ENCODE measurements at regions not wholly inside any gene's neighbourhood (a gene's known extent, or its start where the extent isn't known, plus 50 kb on each side); places are given as distances from the start of the nearest gene placed in this dataset.

GRCh38 chr3:160126051-160126450 is 99.2 kb upstream of the C3orf80 start:
- DNase-seq (no peak), ATAC-seq (no peak)
- Histone ChIP-seq H3K4me1 (no peaks in the 10 kb centered on the region), H3K9me3 (no peaks in the 10 kb centered on the region), H3K4me3 (no peak overlapping the region), H3K36me3 (no peaks in the 10 kb centered on the region), H3K27ac (no peak overlapping the region), H3K27me3 (no peaks in the 10 kb centered on the region)
- intact Hi-C loops (cut with DNase I; ENCODE audit: low total_unique reads) = no loop called here
- TF ChIP-seq POLR2A (IDR thresholded peaks at IDR 0.05) = no peak
- TF ChIP-seq CTCF (IDR thresholded peaks at IDR 0.05 in 4 of 5, conservative IDR thresholded peaks at IDR 0.05 in 1 of 5) = no peak
- in situ Hi-C loops (cut with MboI; ENCODE audit: low sequenced_read_pairs in 4 of 4) = no loop called here

- TF ChIP-seq CTCF (IDR thresholded peaks at IDR 0.05 in 4 of 5, conservative IDR thresholded peaks at IDR 0.05 in 1 of 5) (no peak), POLR2A (IDR thresholded peaks at IDR 0.05) (no peak)
- no peak for ATAC-seq
- Histone ChIP-seq H3K27me3 (no peaks in the 10 kb centered on the region), H3K36me3 (no peaks in the 10 kb centered on the region), H3K4me1 (no peaks in the 10 kb centered on the region), H3K4me3 (no peak overlapping the region), H3K9me3 (no peaks in the 10 kb centered on the region), H3K27ac (no peak overlapping the region)
- DNase-seq = no peak
- intact Hi-C loops (cut with DNase I; ENCODE audit: low total_unique reads) = no loop called here
- in situ Hi-C loops (cut with MboI; ENCODE audit: low sequenced_read_pairs in 4 of 4) = no loop called here
Measured at GRCh38 chr3:160126761-160127160, 98.5 kb upstream of the C3orf80 start.

- Histone ChIP-seq H3K4me1 (no peaks in the 10 kb centered on the region), H3K4me3 (no peak overlapping the region), H3K27ac (no peak overlapping the region), H3K9me3 (no peaks in the 10 kb centered on the region), H3K36me3 (no peaks in the 10 kb centered on the region), H3K27me3 (no peaks in the 10 kb centered on the region)
- TF ChIP-seq POLR2A (IDR thresholded peaks at IDR 0.05) (no peak), CTCF (IDR thresholded peaks at IDR 0.05 in 4 of 5, conservative IDR thresholded peaks at IDR 0.05 in 1 of 5) (no peak)
- intact Hi-C loops (cut with DNase I; ENCODE audit: low total_unique reads) = no loop called here
- no peak for DNase-seq
- no peak for ATAC-seq
- in situ Hi-C loops (cut with MboI; ENCODE audit: low sequenced_read_pairs in 4 of 4) = no loop called here
Measured at GRCh38 chr3:160127308-160127707, 97.9 kb upstream of the C3orf80 start.

- no peak overlapping the region for H3K4me3 ChIP-seq
- H3K9me3 ChIP-seq = no peaks in the 10 kb centered on the region
- DNase-seq (no peak), ATAC-seq (no peak)
- H3K27me3 ChIP-seq = no peaks in the 10 kb centered on the region
- TF ChIP-seq POLR2A (IDR thresholded peaks at IDR 0.05) (no peak), CTCF (IDR thresholded peaks at IDR 0.05 in 4 of 5, conservative IDR thresholded peaks at IDR 0.05 in 1 of 5) (no peak)
- no peaks in the 10 kb centered on the region for H3K4me1 ChIP-seq
- in situ Hi-C loops (cut with MboI; ENCODE audit: low sequenced_read_pairs in 4 of 4) = no loop called here
- H3K27ac ChIP-seq = no peak overlapping the region
- H3K36me3 ChIP-seq = no peaks in the 10 kb centered on the region
- intact Hi-C loops (cut with DNase I; ENCODE audit: low total_unique reads) = no loop called here
Measured at GRCh38 chr3:160128056-160128455, 97.2 kb upstream of the C3orf80 start.

- Histone ChIP-seq H3K4me1 (no peaks in the 10 kb centered on the region), H3K4me3 (no peak overlapping the region), H3K27me3 (no peaks in the 10 kb centered on the region), H3K27ac (no peak overlapping the region), H3K36me3 (no peaks in the 10 kb centered on the region), H3K9me3 (no peaks in the 10 kb centered on the region)
- intact Hi-C loops (cut with DNase I; ENCODE audit: low total_unique reads) (no loop called here), in situ Hi-C loops (cut with MboI; ENCODE audit: low sequenced_read_pairs in 4 of 4) (no loop called here)
- ATAC-seq = no peak
- no peak for DNase-seq
- TF ChIP-seq POLR2A (IDR thresholded peaks at IDR 0.05) (no peak), CTCF (IDR thresholded peaks at IDR 0.05 in 4 of 5, conservative IDR thresholded peaks at IDR 0.05 in 1 of 5) (no peak)
Measured at GRCh38 chr3:160129459-160130061, 95.7 kb upstream of the C3orf80 start.
